ENCODE measurements at regions not wholly inside any gene's neighbourhood (a gene's known extent, or its start where the extent isn't known, plus 50 kb on each side); places are given as distances from the start of the nearest gene placed in this dataset.
"Not testable (repeated sequence)": the region's sequence is repeated elsewhere in the genome, so short reads cannot be mapped to it uniquely, and the experiment has no call there.

- TF ChIP-seq, protein P1, sequence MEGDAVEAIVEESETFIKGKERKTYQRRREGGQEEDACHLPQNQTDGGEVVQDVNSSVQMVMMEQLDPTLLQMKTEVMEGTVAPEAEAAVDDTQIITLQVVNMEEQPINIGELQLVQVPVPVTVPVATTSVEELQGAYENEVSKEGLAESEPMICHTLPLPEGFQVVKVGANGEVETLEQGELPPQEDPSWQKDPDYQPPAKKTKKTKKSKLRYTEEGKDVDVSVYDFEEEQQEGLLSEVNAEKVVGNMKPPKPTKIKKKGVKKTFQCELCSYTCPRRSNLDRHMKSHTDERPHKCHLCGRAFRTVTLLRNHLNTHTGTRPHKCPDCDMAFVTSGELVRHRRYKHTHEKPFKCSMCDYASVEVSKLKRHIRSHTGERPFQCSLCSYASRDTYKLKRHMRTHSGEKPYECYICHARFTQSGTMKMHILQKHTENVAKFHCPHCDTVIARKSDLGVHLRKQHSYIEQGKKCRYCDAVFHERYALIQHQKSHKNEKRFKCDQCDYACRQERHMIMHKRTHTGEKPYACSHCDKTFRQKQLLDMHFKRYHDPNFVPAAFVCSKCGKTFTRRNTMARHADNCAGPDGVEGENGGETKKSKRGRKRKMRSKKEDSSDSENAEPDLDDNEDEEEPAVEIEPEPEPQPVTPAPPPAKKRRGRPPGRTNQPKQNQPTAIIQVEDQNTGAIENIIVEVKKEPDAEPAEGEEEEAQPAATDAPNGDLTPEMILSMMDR (IDR thresholded peaks at IDR 0.05; ENCODE audit: low read depth, low read length), result not testable (repeated sequence)
- TF ChIP-seq EZH2phosphoT487 (IDR thresholded peaks at IDR 0.05; ENCODE audit: low read depth), result not testable (repeated sequence)
Measured at GRCh38 chr6:57841551-57841950, 524.1 kb downstream of the PRIM2 start.

Data from OCI-LY3 (cell line).